ENCODE measurements at regions not wholly inside any gene's neighbourhood (a gene's known extent, or its start where the extent isn't known, plus 50 kb on each side); places are given as distances from the start of the nearest gene placed in this dataset.
"Not testable (repeated sequence)": the region's sequence is repeated elsewhere in the genome, so short reads cannot be mapped to it uniquely, and the experiment has no call there.

GRCh38 chr11:25515576-25515975 is 816.4 kb upstream of the ANO3 start:
- no peak for DNase-seq (ENCODE audit: low spot score)

- DNase-seq (ENCODE audit: low spot score) = no peak
Measured at GRCh38 chr11:25520459-25520858, 811.5 kb upstream of the ANO3 start.

- DNase-seq (ENCODE audit: low spot score) = no peak
Measured at GRCh38 chr11:25527841-25528240, 804.1 kb upstream of the ANO3 start.

GRCh38 chr11:25529572-25529971 is 802.4 kb upstream of the ANO3 start:
- DNase-seq (ENCODE audit: low spot score) = no peak

- no peak for DNase-seq (ENCODE audit: low spot score)
Measured at GRCh38 chr11:25535467-25536272, 796.3 kb upstream of the ANO3 start.

GRCh38 chr11:25536289-25536688 is 795.6 kb upstream of the ANO3 start:
- DNase-seq (ENCODE audit: low spot score) = no peak

- no peak for DNase-seq (ENCODE audit: low spot score)
Measured at GRCh38 chr11:25537393-25537792, 794.5 kb upstream of the ANO3 start.

- DNase-seq (ENCODE audit: low spot score) = no peak
Measured at GRCh38 chr11:25547292-25547691, 784.6 kb upstream of the ANO3 start.

- no peak for DNase-seq (ENCODE audit: low spot score)
Measured at GRCh38 chr11:25562417-25562816, 769.5 kb upstream of the ANO3 start.

GRCh38 chr11:25565846-25566245 is 766.1 kb upstream of the ANO3 start:
- no peak for DNase-seq (ENCODE audit: low spot score)

GRCh38 chr11:25566298-25567200 is 765.4 kb upstream of the ANO3 start:
- no peak for DNase-seq (ENCODE audit: low spot score)

- DNase-seq (ENCODE audit: low spot score) = no peak
Measured at GRCh38 chr11:25576320-25576719, 755.6 kb upstream of the ANO3 start.

GRCh38 chr11:25579554-25579953 is 752.4 kb upstream of the ANO3 start:
- not testable (repeated sequence) for DNase-seq (ENCODE audit: low spot score)

GRCh38 chr11:25583596-25583995 is 748.3 kb upstream of the ANO3 start:
- no peak for DNase-seq (ENCODE audit: low spot score)

- DNase-seq (ENCODE audit: low spot score) = no peak
Measured at GRCh38 chr11:25587496-25587895, 744.4 kb upstream of the ANO3 start.

- no peak for DNase-seq (ENCODE audit: low spot score)
Measured at GRCh38 chr11:25593221-25593620, 738.7 kb upstream of the ANO3 start.

- no peak for DNase-seq (ENCODE audit: low spot score)
Measured at GRCh38 chr11:25596701-25597100, 735.2 kb upstream of the ANO3 start.

GRCh38 chr11:25597696-25598095 is 734.2 kb upstream of the ANO3 start:
- DNase-seq (ENCODE audit: low spot score) = no peak

GRCh38 chr11:25602149-25602548 is 729.8 kb upstream of the ANO3 start:
- DNase-seq (ENCODE audit: low spot score) = no peak

- no peak for DNase-seq (ENCODE audit: low spot score)
Measured at GRCh38 chr11:25602959-25603358, 729.0 kb upstream of the ANO3 start.

- DNase-seq (ENCODE audit: low spot score) = no peak
Measured at GRCh38 chr11:25612806-25613205, 719.1 kb upstream of the ANO3 start.

GRCh38 chr11:25613451-25613850 is 718.5 kb upstream of the ANO3 start:
- DNase-seq (ENCODE audit: low spot score) = no peak

- no peak for DNase-seq (ENCODE audit: low spot score)
Measured at GRCh38 chr11:25613865-25614264, 718.1 kb upstream of the ANO3 start.
